Superior temporal gyrus (tissue), 1 donor: ENCODE measurements at regions not wholly inside any gene's neighbourhood (a gene's known extent, or its start where the extent isn't known, plus 50 kb on each side); places are given as distances from the start of the nearest gene placed in this dataset.

Source experiments
- DNase-seq: peaks from one replicate; pipeline ENCODE4 v3.0.0-alpha.2; 2016; ENCODE audit errors: extremely low spot score

DNA sequence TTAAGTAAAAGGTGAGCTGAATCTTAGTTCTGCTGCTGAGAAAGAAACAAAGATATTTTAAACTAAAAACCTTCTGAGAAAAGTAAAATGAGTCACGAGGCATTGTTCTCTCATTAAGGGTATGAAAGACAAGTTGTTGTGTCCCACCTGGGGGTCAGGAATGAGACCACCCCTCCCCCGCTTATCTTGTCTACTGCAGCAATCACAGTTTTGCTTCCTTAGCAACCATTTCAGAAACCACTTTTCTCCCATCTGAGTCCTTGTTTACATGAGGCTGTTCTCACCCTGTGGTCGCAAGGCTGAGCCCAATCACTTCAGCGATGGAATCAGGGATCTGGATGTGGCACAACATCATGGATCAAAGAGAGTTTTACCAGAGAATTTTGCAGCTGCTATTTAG is 377.6 kb upstream of the NETO1 start:
- no peak for DNase-seq

DNA sequence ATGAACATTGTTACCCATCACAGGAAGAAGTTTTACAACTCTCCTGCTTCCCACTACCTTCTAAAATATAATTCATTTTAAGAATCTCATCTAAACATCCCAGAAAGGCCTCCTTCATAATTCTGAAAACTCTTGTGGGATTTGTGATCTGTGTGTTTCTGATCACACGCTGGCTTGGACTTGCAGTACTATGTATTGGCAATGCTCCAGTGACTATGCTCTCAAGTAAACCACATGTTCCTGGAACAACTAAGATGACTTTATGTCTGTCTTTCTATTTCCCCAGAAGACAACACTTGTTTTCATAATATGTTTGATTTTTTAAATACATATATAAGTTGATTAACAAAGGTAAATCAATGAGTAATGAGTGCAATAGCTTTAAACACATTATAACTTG is 376.6 kb upstream of the NETO1 start:
- no peak for DNase-seq

- no peak for DNase-seq
Observed at GRCh38 chr18:73240899-73241298, 373.1 kb upstream of the NETO1 start.

DNA sequence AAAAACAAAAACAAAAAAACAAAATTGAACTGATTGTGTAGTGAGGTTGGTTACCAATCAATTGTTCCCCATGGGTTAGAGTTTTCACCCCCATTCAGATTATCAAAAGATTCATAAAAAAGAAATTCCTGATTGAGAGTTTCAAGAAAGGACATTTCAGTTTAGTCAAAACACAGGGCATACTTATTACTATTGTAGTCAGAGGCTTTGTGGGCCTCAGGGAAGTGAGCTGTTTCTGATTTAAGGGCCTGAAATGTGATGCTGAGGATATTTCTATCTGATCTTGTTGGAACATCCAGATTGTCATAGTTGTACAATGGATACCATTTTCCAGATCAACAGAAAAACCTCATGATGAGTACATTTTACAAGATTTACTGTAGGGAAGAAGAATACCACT is 368.1 kb upstream of the NETO1 start:
- no peak for DNase-seq

- DNase-seq = no peak
Observed at GRCh38 chr18:73235491-73235890, 367.7 kb upstream of the NETO1 start.

DNA sequence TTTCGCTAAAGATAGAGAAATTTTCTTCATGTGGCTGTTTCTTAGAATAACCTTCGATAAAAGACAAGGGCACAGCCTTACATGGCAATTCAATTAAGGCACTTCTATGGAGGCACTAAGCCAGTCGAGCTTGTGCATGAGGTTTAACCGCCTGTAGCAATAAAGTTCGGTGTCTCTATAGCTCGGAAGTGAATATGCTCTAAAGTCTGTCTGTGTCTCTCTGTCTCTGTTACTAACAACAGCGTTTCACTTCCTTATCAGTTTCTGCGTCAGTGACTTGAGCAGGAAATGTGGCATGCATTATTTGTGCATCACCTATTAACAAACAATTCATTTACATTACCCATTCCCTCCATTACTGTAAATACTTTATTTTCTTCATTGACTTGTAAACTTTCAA is 365.1 kb upstream of the NETO1 start:
- DNase-seq = no peak

DNA sequence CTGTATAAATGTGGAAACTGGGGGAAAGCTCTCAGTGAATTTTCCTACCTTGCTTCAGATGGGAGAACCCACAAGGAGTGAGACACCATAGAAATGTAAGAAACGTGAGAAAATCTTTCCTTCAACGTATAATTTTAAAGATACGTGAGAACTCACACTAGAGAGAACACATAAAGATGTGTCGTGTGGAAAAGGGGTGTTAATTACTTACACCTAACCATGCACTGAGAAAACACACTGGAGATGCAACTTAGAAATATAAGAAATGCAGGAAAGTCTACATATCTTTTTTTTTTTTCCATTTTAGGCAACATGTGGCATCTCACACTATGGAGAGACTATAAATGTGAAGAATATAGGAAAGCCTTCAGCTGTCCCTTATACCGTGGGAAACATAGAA is 352.9 kb upstream of the NETO1 start:
- DNase-seq = no peak

DNA sequence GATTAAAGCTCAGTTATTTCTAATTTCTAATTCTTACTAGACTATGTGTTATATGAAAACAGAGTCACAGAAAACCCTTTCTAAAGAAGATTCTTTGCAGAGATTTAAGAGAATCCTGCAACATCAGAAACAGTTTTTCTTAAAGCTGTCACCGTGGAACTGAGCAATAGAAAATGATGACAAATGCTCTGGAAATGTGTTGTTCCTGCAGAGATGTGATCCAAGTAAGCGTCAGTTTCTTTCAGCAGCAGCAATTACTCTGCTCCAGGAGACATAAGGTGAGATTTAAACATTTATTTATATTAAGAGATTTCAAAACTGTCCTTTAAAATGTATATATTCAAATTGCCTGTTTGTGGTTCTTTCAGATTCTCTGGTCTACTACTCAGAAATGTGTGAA is 350.5 kb upstream of the NETO1 start:
- DNase-seq = no peak

DNA sequence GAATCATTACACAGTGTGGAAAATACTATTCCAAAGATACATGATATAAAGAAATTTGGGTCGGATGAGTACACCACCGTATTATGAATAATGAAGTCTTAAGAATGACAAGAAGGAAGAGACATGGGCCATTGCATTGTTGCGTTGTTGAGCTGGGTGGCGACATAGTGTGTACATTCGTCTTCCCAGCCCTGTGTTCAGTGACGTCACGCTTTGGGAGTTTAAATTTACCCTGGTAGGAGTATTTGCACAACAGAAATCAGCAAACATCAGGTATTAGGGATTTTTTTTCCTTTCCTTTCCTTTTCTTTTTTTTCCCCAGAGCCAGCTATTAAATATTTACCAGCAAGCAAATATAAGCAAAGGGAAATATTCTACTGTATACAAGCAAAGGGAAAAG is 347.2 kb upstream of the NETO1 start:
- no peak for DNase-seq

DNA sequence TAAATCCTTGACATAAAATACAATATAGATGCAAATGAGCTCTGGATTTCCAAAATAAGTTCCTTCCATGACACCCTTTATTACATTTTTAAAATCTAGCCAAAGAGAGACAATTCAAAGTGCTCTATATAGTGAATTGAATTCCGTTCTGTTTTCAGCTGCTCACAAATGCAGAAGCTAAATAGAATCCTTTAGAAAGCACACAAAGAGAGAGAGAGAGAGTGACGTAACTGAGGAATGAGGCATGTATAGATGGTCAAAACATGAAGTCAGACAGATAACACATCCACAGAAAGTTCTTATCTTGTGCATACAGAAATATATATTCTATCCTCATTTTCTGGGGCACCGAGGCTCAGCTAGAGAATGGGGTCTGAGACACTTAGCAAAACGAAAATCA is 344.7 kb upstream of the NETO1 start:
- no peak for DNase-seq

DNA sequence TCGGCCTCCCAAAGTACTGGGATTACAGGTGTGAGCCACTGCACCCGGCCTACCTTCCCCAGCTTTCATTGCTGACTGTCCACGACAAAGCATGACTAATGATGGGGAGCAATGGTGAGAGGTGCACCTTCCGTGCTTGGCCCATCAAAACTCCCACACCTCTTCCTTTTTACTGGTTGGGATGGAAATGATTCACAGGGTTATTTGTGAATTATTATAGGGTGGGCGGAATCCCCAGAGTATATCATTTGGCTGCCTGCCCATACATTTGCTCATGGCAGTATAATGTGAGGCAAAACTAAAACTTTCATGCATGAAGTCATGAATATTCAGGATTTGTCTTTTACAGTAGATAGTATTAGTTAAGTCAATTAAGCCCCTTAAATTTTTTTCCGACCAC is 334.2 kb upstream of the NETO1 start:
- no peak for DNase-seq

GRCh38 chr18:73199151-73199550 is 331.4 kb upstream of the NETO1 start:
- peak; percentile 22 for DNase-seq

GRCh38 chr18:73189718-73190117 is 321.9 kb upstream of the NETO1 start:
- DNase-seq = no peak

GRCh38 chr18:73168236-73168635 is 300.4 kb upstream of the NETO1 start:
- no peak for DNase-seq

DNA sequence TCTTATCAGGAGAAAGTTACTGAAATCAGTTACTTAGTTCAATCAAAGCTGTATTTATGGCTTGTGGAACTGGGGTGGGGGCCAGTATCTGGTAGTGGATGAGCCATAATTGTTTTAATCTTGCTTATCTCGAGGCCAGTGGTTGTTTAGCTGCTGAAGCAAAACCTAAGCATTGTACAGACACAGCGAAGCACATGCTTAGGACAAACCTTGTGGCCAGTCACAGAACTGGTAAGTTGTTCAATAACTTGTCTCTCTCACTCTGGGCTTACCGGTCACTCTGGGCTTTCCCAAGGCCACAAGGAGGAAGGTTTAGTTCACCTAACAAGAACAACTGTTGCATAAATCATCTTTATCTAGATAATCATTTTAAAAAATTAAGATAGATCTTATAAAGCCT is 296.6 kb upstream of the NETO1 start:
- DNase-seq = no peak

DNA sequence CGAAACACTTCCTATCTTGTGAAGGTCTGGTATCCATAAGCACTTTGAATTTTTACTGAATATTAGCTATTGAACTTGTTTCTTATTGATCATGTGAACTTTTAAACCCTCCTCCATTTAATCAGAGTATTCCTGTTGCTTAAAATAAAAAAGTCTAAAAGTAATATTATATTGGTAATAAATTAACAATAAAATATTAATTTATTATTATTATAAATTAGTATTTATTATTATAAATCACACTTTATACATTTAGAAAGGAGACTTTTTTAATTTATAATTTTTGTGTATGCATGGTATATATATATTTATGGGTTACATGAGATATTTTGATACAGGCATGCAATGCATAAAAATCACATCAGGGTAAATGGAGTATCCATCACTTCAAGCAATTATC is 295.4 kb upstream of the NETO1 start:
- no peak for DNase-seq

DNA sequence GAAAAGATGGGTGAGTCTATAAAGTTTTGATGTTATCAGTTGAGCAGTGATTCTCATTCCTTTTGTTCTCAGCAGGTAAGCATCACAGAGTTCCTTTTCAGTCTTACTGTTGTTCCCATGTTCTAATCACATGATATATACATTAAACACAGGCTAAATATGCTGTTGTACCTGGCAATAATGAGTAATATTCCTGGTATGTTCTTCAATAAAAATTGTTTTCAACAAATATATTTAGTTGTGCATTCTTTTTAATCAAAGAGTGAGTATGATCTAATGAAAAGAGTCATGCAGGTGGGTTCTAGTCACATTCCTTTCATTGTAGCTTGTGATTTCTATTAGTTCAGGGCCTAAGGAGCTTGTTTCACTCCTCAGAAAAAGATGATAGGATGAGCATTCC is 288.3 kb upstream of the NETO1 start:
- no peak for DNase-seq

DNA sequence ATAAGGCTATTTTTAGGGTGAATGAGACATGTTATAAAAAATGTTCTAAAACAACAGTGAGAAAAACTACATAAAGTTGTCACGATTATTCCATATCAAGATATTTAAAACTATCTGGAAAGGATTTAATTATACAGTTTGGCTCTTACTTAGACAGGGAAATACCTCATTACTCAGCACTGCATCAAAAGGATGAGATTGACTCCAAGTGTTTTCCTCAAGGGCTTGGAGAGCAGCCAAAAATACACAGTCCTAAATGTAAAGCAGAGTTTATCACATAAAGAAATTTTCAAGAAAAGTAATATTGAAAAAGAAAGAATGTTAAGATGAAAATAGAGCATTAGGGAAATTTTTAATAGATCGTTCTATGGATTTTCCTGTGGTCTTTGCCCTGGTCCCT is 285.5 kb upstream of the NETO1 start:
- DNase-seq = no peak

DNA sequence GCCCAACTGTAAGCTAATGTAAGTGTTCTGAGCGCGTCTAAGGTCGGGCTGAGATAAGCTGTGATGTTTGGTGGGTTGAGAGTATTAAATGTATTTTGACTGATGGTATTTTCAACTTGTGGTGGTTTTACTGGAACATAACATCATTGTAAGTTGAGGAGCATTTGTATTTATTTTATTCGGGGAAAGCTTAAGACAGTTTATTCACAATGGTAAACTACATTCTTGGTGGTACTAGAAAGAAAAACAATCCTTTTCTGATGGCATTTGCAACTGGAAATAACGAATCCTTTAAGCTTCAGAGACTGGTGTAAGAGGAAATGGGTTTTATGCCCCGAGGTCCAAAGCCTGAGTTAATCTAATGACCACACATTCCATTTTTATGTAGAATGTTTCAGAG is 283.3 kb upstream of the NETO1 start:
- no peak for DNase-seq

- no peak for DNase-seq
Observed at GRCh38 chr18:73150199-73150598, 282.4 kb upstream of the NETO1 start.

GRCh38 chr18:73147590-73147989 is 279.8 kb upstream of the NETO1 start:
- no peak for DNase-seq

- DNase-seq = no peak
Observed at GRCh38 chr18:73144030-73144429, 276.2 kb upstream of the NETO1 start.

- peak; percentile 31 for DNase-seq
Observed at GRCh38 chr18:73136134-73136533, 268.3 kb upstream of the NETO1 start.

- no peak for DNase-seq
Observed at GRCh38 chr18:73124175-73124574, 256.4 kb upstream of the NETO1 start.

- DNase-seq = no peak
Observed at GRCh38 chr18:73121207-73121606, 253.4 kb upstream of the NETO1 start.
